Retinal pigment epithelial cell (primary cell): ENCODE measurements at regions not wholly inside any gene's neighbourhood (a gene's known extent, or its start where the extent isn't known, plus 50 kb on each side); places are given as distances from the start of the nearest gene placed in this dataset.

Source experiments
- DNase-seq: peaks from one replicate; pipeline ENCODE4 v3.0.0-alpha.2; 2010; ENCODE audit warnings: low read depth
- H3K4me3 ChIP-seq: 2 replicates; pipeline ENCODE4 v1.5.1; 2011; ENCODE audit warnings: mild to moderate bottlenecking, low read length, control low read depth, moderate library complexity
- CTCF ChIP-seq: conservative IDR thresholded peaks from 2 replicates; pipeline ENCODE4 v1.5.1; 2011; ENCODE audit warnings: low read depth, low read length, control low read depth, inconsistent platforms

GRCh38 chr17:13135506-13135905 lies 117.7 kb upstream of the ELAC2 start:
- DNase-seq = no peak
- no peak for TF ChIP-seq CTCF
- H3K4me3 ChIP-seq = no peak overlapping the region

GRCh38 chr17:13134076-13134475 lies 116.2 kb upstream of the ELAC2 start:
- no peak for DNase-seq
- H3K4me3 ChIP-seq = no peak overlapping the region
- no peak for TF ChIP-seq CTCF

- DNase-seq = no peak
- TF ChIP-seq CTCF = no peak
- H3K4me3 ChIP-seq = no peak overlapping the region
Observed at GRCh38 chr17:13131225-13131624, 113.4 kb upstream of the ELAC2 start.

- DNase-seq = no peak
- TF ChIP-seq CTCF = no peak
- H3K4me3 ChIP-seq = no peak overlapping the region
Observed at GRCh38 chr17:13129356-13129755, 111.5 kb upstream of the ELAC2 start.

GRCh38 chr17:13128676-13129075 lies 110.8 kb upstream of the ELAC2 start:
- no peak for DNase-seq
- no peak for TF ChIP-seq CTCF
- no peak overlapping the region for H3K4me3 ChIP-seq

GRCh38 chr17:13127921-13128602 lies 110.2 kb upstream of the ELAC2 start:
- H3K4me3 ChIP-seq = no peak overlapping the region
- DNase-seq = no peak
- TF ChIP-seq CTCF = no peak

GRCh38 chr17:13120864-13121263 lies 103.0 kb upstream of the ELAC2 start:
- H3K4me3 ChIP-seq = no peak overlapping the region
- DNase-seq = no peak
- TF ChIP-seq CTCF = no peak
